K562 (cell line): ENCODE measurements at regions not wholly inside any gene's neighbourhood (a gene's known extent, or its start where the extent isn't known, plus 50 kb on each side); places are given as distances from the start of the nearest gene placed in this dataset.

ENCODE experiments used
- ATAC-seq: fragments of 200-7000 bp; cut with Tn5 transposase; 3 replicates; pipeline ENCODE4 v1.9.1; 2020; ENCODE audit warnings: moderate library complexity
- BruUV-seq: library from RNA; stranded (reverse); fragments of 400-500 nt; replicated peaks from 2 replicates; lab custom pipeline; 2021; lab: Mats Ljungman, UMichigan
- CTCF ChIA-PET: fragments of 300-600 bp; formaldehyde crosslinking; extraction: SDS; loops from one replicate; lab custom pipeline; 2021; ENCODE audit warnings: low intra/inter-chr PET ratio; lab: Yijun Ruan, JAX
- POLR2A ChIA-PET: fragments of 300-600, 350-650 bp; sonication (Branson Sonifier 250); formaldehyde crosslinking; extraction: SDS; loops from one replicate; lab custom pipeline; 2021; ENCODE audit warnings: antibody characterized with exemption, inconsistent platforms; lab: Yijun Ruan, JAX
- DNase-seq, 4 experiments: peaks; one replicate each; pipeline versions ENCODE4 v3.0.0 to v3.0.0-alpha.2; 2011 to 2018; ENCODE audit warnings: low spot score in 3 of 4, mixed read lengths in 3 of 4; ENCODE audit errors: extremely low read depth in 1 of 4
- FAIRE-seq: peaks from 2 replicates; lab custom pipeline; 2011; peaks lifted over from hg19 to GRCh38; lab: Jason Lieb, UNC
- H2AFZ ChIP-seq: 2 replicates; pipeline ENCODE4 v1.6.0; 2011; ENCODE audit warnings: low read depth, low read length, control low read depth, inconsistent platforms
- H3K27ac ChIP-seq: fragments of 200-600 bp; 3 replicates; pipeline ENCODE4 v1.8.0; 2011; ENCODE audit warnings: low read depth, mild to moderate bottlenecking, control low read depth, inconsistent platforms, low read length, moderate library complexity, mixed read lengths; ENCODE audit errors: extremely low read depth
- H3K27me3 ChIP-seq, 2 experiments: fragments of 300-600 bp in 1 of 2; 2 replicates in 1 of 2; 3 replicates in 1 of 2; pipeline versions ENCODE4 v1.6.0 to v1.8.0; 2011; ENCODE audit warnings: inconsistent platforms in 2 of 2, low read length in 2 of 2, mild to moderate bottlenecking in 1 of 2, mixed read lengths in 1 of 2, moderate library complexity in 1 of 2; ENCODE audit not compliant: control insufficient read depth in 2 of 2, insufficient read depth in 2 of 2
- H3K36me3 ChIP-seq: fragments of 300-600 bp; 3 replicates; pipeline ENCODE4 v1.8.0; 2011; ENCODE audit warnings: mild to moderate bottlenecking, low read length, inconsistent platforms; ENCODE audit not compliant: control insufficient read depth, insufficient read depth
- H3K4me1 ChIP-seq, 2 experiments: fragments of 200-600 bp in 1 of 2; replicated peaks in 1 of 2; 2 replicates in 1 of 2; 3 replicates in 1 of 2; pipeline versions ENCODE4 v1.5.1 to v1.8.0; 2011; ENCODE audit warnings: inconsistent platforms in 2 of 2, low read length in 2 of 2, mild to moderate bottlenecking in 1 of 2, mixed read lengths in 1 of 2, moderate library complexity in 1 of 2; ENCODE audit not compliant: control insufficient read depth in 2 of 2, insufficient read depth in 2 of 2
- H3K4me2 ChIP-seq: 2 replicates; pipeline ENCODE4 v1.6.1; 2011; ENCODE audit warnings: low read length, control low read depth, inconsistent platforms, mixed read lengths; ENCODE audit not compliant: insufficient read depth
- H3K4me3 ChIP-seq: fragments of 200-600 bp; sonication (generic), shearing (Covaris generic); 2 replicates; pipeline ENCODE4 v1.5.1; 2016; ENCODE audit warnings: control low read depth, inconsistent platforms
- H3K79me2 ChIP-seq: fragments of 200-600 bp; 3 replicates; pipeline ENCODE4 v1.8.0; 2011; ENCODE audit warnings: low read length, inconsistent platforms; ENCODE audit not compliant: control insufficient read depth, insufficient read depth
- H3K9ac ChIP-seq, 2 experiments: 2 replicates each; pipeline versions ENCODE4 v1.6.0 to v1.6.1; 2011; ENCODE audit warnings: low read depth in 2 of 2, low read length in 2 of 2, control low read depth in 1 of 2, inconsistent platforms in 1 of 2, mild to moderate bottlenecking in 1 of 2, mixed read lengths in 1 of 2; ENCODE audit not compliant: insufficient read depth in 1 of 2
- H3K9me1 ChIP-seq: one replicate; pipeline ENCODE4 v1.6.0; 2011; ENCODE audit warnings: inconsistent platforms, mild to moderate bottlenecking, low read length, moderate library complexity; ENCODE audit not compliant: control insufficient read depth, insufficient read depth
- H3K9me3 ChIP-seq: replicated peaks from 2 replicates; pipeline ENCODE4 v1.5.1; 2011; ENCODE audit warnings: low read depth, low read length, inconsistent platforms; ENCODE audit not compliant: control insufficient read depth, insufficient read depth
- H4K20me1 ChIP-seq: replicated peaks from 2 replicates; pipeline ENCODE4 v1.6.1; 2011; ENCODE audit warnings: low read length, inconsistent platforms, mixed read lengths; ENCODE audit not compliant: control insufficient read depth, insufficient read depth
- HNRNPK ChIP-seq: fragments of 200-400 bp; formaldehyde crosslinking; IDR thresholded peaks from one replicate; pipeline ENCODE4 v1.6.1; 2018; ENCODE audit warnings: mild to moderate bottlenecking, low read depth, low read length; ENCODE audit not compliant: poor library complexity, severe bottlenecking
- MCM5 ChIP-seq: fragments of 450-650 bp; IDR thresholded peaks from 2 replicates; pipeline ENCODE4 v1.6.1; 2016; ENCODE audit warnings: low read depth
- PHF8 ChIP-seq: fragments of 200-600 bp; sonication (generic); IDR thresholded peaks from 2 replicates; pipeline ENCODE4 v1.6.1; 2012; ENCODE audit warnings: mixed run types, mild to moderate bottlenecking, inconsistent platforms, low read length, moderate library complexity, borderline replicate concordance
- SIX5 ChIP-seq, 2 experiments: IDR thresholded peaks; 2 replicates each; pipeline ENCODE4 v1.6.1; 2011; ENCODE audit warnings: low read length in 2 of 2, borderline replicate concordance in 1 of 2, low read depth in 1 of 2, mild to moderate bottlenecking in 1 of 2, moderate library complexity in 1 of 2; ENCODE audit not compliant: insufficient read depth in 1 of 2
- SP1 ChIP-seq: sonication (generic); formaldehyde crosslinking; IDR thresholded peaks from 2 replicates; pipeline ENCODE4 v1.8.1; 2022; ENCODE audit warnings: mild to moderate bottlenecking, missing genetic modification reagents
- SRSF1 ChIP-seq: fragments of 200-400 bp; formaldehyde crosslinking; IDR thresholded peaks from 2 replicates; pipeline ENCODE4 v1.6.1; 2017; ENCODE audit warnings: mild to moderate bottlenecking, low read depth, low read length, moderate library complexity
- ZNF263 ChIP-seq: sonication (generic); formaldehyde crosslinking; IDR thresholded peaks from 2 replicates; pipeline ENCODE4 v1.8.0; 2022; ENCODE audit warnings: mild to moderate bottlenecking, missing genetic modification reagents, borderline replicate concordance
- ZNF316 ChIP-seq: fragments of 450-650 bp; IDR thresholded peaks from 2 replicates; pipeline ENCODE4 v1.6.1; 2016
- ZNF584 ChIP-seq: fragments of 200-800 bp; sonication (Bioruptor generic); IDR thresholded peaks from 2 replicates; pipeline ENCODE4 v1.6.1; 2016; ENCODE audit warnings: low read depth, mild to moderate bottlenecking, missing genetic modification characterization, missing compliant biosample characterization
- WGBS: fragments of 100-300 bp; shearing (Covaris generic); methylation state at CpG from one replicate; pipeline ENCODE4 v1.1.6; 2016; ENCODE audit warnings: low coverage, mixed read lengths; ENCODE audit not compliant: insufficient coverage; ENCODE audit errors: missing lambda C conversion rate; 5-methylcytosine and 5-hydroxymethylcytosine counted together
- in situ Hi-C: fragments of 300-500 bp; cut with MboI; formaldehyde crosslinking; loops from 4 replicates; pipeline ENCODE4 v1.15.0; 2018; ENCODE audit warnings: inconsistent platforms, mixed read lengths
- intact Hi-C: fragments of 100-400 bp; cut with micrococcal nuclease; formaldehyde crosslinking; loops from 2 replicates; pipeline ENCODE4 v1.14.2; 2022
- TF ChIP-seq, protein P1 (sequence below): sonication (generic); formaldehyde crosslinking; IDR thresholded peaks from 2 replicates; pipeline ENCODE4 v1.8.1; 2023; ENCODE audit warnings: mild to moderate bottlenecking, missing genetic modification reagents
- TF ChIP-seq, protein P2 (sequence below): fragments of 250-450 bp; sonication (Bioruptor Pico); IDR thresholded peaks from 2 replicates; pipeline ENCODE4 v1.8.0; 2021; ENCODE audit warnings: moderate library complexity, mild to moderate bottlenecking, inconsistent platforms
- TF ChIP-seq, protein P3 (sequence below): fragments of 250-450 bp; sonication (Bioruptor Pico); IDR thresholded peaks from 2 replicates; pipeline ENCODE4 v1.8.0; 2022; ENCODE audit warnings: inconsistent platforms, mild to moderate bottlenecking, moderate library complexity, borderline replicate concordance
- TF ChIP-seq, protein P4 (sequence below): fragments of 200-800 bp; sonication (Bioruptor generic); IDR thresholded peaks from 2 replicates; pipeline ENCODE4 v1.6.1; 2016; ENCODE audit warnings: missing genetic modification characterization, missing compliant biosample characterization

DNA sequence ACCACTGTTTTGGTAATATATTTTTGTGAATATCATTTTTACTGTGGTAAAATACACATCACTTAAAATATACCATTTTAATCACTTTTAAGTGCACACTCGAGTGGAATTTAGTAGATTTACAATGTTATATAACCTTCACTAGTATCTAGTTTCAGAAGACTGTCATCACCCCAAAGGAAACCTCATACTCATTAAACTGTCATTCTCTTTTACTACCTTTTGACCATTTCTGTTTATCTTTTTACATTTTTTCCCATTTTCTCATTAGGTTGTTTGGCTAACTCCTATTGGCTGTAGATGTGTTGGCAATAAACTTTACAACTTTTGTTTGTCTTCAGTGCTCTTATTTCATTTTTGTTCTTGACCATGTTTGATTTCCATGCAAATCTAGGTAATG lies 1168.3 kb upstream of the PCDH7 start:
- in situ Hi-C loops: no loop called here
- Histone ChIP-seq H4K20me1 (no peaks in the 10 kb centered on the region), H3K79me2 (no peaks in the 10 kb centered on the region), H3K4me1 (no peaks in the 10 kb centered on the region), H3K4me3 (no peak overlapping the region), H2AFZ (no peak overlapping the region), H3K27me3 (no peaks in the 10 kb centered on the region), H3K9ac (no peak overlapping the region), H3K4me2 (no peak overlapping the region), H3K9me3 (no peaks in the 10 kb centered on the region), H3K36me3 (no peaks in the 10 kb centered on the region), H3K27ac (no peak overlapping the region), H3K9me1 (no peaks in the 10 kb centered on the region)
- TF ChIP-seq MCM5 (no peak), ZNF316 (no peak), SIX5 (IDR thresholded peaks at IDR 0.05; ENCODE audit: borderline replicate concordance in 1 of 2, insufficient read depth in 1 of 2, low read depth in 1 of 2, low read length in 2 of 2) (no peak), PHF8 (no peak), SP1 (CRISPR knock-in tag) (no peak), SRSF1 (no peak), ZNF263 (CRISPR knock-in tag) (no peak), HNRNPK (no peak), ZNF584 (CRISPR knock-in tag) (no peak)
- TF ChIP-seq, protein P1, sequence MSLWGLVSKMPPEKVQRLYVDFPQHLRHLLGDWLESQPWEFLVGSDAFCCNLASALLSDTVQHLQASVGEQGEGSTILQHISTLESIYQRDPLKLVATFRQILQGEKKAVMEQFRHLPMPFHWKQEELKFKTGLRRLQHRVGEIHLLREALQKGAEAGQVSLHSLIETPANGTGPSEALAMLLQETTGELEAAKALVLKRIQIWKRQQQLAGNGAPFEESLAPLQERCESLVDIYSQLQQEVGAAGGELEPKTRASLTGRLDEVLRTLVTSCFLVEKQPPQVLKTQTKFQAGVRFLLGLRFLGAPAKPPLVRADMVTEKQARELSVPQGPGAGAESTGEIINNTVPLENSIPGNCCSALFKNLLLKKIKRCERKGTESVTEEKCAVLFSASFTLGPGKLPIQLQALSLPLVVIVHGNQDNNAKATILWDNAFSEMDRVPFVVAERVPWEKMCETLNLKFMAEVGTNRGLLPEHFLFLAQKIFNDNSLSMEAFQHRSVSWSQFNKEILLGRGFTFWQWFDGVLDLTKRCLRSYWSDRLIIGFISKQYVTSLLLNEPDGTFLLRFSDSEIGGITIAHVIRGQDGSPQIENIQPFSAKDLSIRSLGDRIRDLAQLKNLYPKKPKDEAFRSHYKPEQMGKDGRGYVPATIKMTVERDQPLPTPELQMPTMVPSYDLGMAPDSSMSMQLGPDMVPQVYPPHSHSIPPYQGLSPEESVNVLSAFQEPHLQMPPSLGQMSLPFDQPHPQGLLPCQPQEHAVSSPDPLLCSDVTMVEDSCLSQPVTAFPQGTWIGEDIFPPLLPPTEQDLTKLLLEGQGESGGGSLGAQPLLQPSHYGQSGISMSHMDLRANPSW (CRISPR knock-in tag): no peak
- TF ChIP-seq, protein P2, sequence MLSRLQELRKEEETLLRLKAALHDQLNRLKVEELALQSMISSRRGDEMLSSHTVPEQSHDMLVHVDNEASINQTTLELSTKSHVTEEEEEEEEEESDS: no peak
- TF ChIP-seq, protein P3, sequence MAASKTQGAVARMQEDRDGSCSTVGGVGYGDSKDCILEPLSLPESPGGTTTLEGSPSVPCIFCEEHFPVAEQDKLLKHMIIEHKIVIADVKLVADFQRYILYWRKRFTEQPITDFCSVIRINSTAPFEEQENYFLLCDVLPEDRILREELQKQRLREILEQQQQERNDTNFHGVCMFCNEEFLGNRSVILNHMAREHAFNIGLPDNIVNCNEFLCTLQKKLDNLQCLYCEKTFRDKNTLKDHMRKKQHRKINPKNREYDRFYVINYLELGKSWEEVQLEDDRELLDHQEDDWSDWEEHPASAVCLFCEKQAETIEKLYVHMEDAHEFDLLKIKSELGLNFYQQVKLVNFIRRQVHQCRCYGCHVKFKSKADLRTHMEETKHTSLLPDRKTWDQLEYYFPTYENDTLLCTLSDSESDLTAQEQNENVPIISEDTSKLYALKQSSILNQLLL (CRISPR knock-in tag): no peak
- TF ChIP-seq, protein P4, sequence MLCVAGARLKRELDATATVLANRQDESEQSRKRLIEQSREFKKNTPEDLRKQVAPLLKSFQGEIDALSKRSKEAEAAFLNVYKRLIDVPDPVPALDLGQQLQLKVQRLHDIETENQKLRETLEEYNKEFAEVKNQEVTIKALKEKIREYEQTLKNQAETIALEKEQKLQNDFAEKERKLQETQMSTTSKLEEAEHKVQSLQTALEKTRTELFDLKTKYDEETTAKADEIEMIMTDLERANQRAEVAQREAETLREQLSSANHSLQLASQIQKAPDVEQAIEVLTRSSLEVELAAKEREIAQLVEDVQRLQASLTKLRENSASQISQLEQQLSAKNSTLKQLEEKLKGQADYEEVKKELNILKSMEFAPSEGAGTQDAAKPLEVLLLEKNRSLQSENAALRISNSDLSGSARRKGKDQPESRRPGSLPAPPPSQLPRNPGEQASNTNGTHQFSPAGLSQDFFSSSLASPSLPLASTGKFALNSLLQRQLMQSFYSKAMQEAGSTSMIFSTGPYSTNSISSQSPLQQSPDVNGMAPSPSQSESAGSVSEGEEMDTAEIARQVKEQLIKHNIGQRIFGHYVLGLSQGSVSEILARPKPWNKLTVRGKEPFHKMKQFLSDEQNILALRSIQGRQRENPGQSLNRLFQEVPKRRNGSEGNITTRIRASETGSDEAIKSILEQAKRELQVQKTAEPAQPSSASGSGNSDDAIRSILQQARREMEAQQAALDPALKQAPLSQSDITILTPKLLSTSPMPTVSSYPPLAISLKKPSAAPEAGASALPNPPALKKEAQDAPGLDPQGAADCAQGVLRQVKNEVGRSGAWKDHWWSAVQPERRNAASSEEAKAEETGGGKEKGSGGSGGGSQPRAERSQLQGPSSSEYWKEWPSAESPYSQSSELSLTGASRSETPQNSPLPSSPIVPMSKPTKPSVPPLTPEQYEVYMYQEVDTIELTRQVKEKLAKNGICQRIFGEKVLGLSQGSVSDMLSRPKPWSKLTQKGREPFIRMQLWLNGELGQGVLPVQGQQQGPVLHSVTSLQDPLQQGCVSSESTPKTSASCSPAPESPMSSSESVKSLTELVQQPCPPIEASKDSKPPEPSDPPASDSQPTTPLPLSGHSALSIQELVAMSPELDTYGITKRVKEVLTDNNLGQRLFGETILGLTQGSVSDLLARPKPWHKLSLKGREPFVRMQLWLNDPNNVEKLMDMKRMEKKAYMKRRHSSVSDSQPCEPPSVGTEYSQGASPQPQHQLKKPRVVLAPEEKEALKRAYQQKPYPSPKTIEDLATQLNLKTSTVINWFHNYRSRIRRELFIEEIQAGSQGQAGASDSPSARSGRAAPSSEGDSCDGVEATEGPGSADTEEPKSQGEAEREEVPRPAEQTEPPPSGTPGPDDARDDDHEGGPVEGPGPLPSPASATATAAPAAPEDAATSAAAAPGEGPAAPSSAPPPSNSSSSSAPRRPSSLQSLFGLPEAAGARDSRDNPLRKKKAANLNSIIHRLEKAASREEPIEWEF (CRISPR knock-in tag): no peak
- DNase-seq (no peak), ATAC-seq (no peak), FAIRE-seq (no peak)
- ChIA-PET POLR2A (no interaction called here), CTCF (no interaction called here)
- intact Hi-C loops: no loop called here
- BruUV-seq: no TSS peak
- 8% methylated on average over 1 of the region's 1 CpG for WGBS
